CD14-positive monocyte (primary cell): ENCODE measurements at regions not wholly inside any gene's neighbourhood (a gene's known extent, or its start where the extent isn't known, plus 50 kb on each side); places are given as distances from the start of the nearest gene placed in this dataset.

Experiments
- DNase-seq, 3 donors: peaks; one replicate each; pipeline ENCODE4 v3.0.0-alpha.2; 2011 to 2022
- H2AFZ ChIP-seq: 2 replicates; pipeline ENCODE4 v1.6.0; 2012; ENCODE audit warnings: mild to moderate bottlenecking, low read depth, low read length, inconsistent platforms; ENCODE audit not compliant: insufficient read depth, poor library complexity, severe bottlenecking
- H3K27ac ChIP-seq, 2 donors: 1 replicate in 1 of 2; 2 replicates in 1 of 2; pipeline ENCODE4 v1.5.1; 2012 to 2013; ENCODE audit warnings: low read length in 2 of 2, control low read depth in 1 of 2, inconsistent platforms in 1 of 2, low read depth in 1 of 2, mild to moderate bottlenecking in 1 of 2
- H3K27me3 ChIP-seq, 2 donors: one replicate each; pipeline versions ENCODE4 v1.6.0 to v1.6.1; 2011 to 2013; ENCODE audit warnings: low read length in 2 of 2; ENCODE audit not compliant: control insufficient read depth in 2 of 2, insufficient read depth in 2 of 2
- H3K36me3 ChIP-seq, 2 donors: replicated peaks in 1 of 2; 1 replicate in 1 of 2; 2 replicates in 1 of 2; pipeline versions ENCODE4 v1.5.1 to v1.6.1; 2012 to 2013; ENCODE audit warnings: low read length in 2 of 2, control low read depth in 1 of 2, inconsistent platforms in 1 of 2, mild to moderate bottlenecking in 1 of 2; ENCODE audit not compliant: insufficient read depth in 2 of 2, control insufficient read depth in 1 of 2
- H3K4me1 ChIP-seq, 2 donors: 1 replicate in 1 of 2; 2 replicates in 1 of 2; pipeline versions ENCODE4 v1.5.1 to v1.6.1; 2012 to 2013; ENCODE audit warnings: low read length in 2 of 2, control low read depth in 1 of 2, inconsistent platforms in 1 of 2, mild to moderate bottlenecking in 1 of 2, moderate library complexity in 1 of 2; ENCODE audit not compliant: insufficient read depth in 2 of 2, control insufficient read depth in 1 of 2
- H3K4me2 ChIP-seq: replicated peaks from 2 replicates; pipeline ENCODE3; 2012; ENCODE audit warnings: low read length, moderate library complexity, mild to moderate bottlenecking; ENCODE audit not compliant: poor library complexity, severe bottlenecking; ENCODE audit errors: extremely low read depth
- H3K4me3 ChIP-seq, 3 experiments: fragments of 200-600 bp in 1 of 3; sonication (generic) in 1 of 3; replicated peaks in 1 of 3; 1 replicate in 2 of 3; 2 replicates in 1 of 3; pipeline ENCODE4 v1.5.1; 2011 to 2013; ENCODE audit warnings: low read length in 3 of 3, mild to moderate bottlenecking in 3 of 3, control low read depth in 2 of 3, low read depth in 2 of 3, inconsistent platforms in 1 of 3, moderate library complexity in 1 of 3
- H3K79me2 ChIP-seq: 2 replicates; pipeline ENCODE4 v1.6.0; 2012; ENCODE audit warnings: mild to moderate bottlenecking, control low read depth, inconsistent platforms, low read length, moderate library complexity; ENCODE audit not compliant: insufficient read depth
- H3K9ac ChIP-seq: 2 replicates; pipeline ENCODE4 v1.6.0; 2017; ENCODE audit warnings: low read length, mild to moderate bottlenecking; ENCODE audit not compliant: insufficient read depth, poor library complexity, severe bottlenecking
- H3K9me3 ChIP-seq, 2 donors: replicated peaks in 1 of 2; 1 replicate in 1 of 2; 2 replicates in 1 of 2; pipeline versions ENCODE4 v1.5.1 to v1.6.1; 2012 to 2013; ENCODE audit warnings: low read length in 2 of 2, control low read depth in 1 of 2; ENCODE audit not compliant: control insufficient read depth in 1 of 2, insufficient read depth in 1 of 2
- H4K20me1 ChIP-seq: 2 replicates; pipeline ENCODE4 v1.6.0; 2012; ENCODE audit warnings: mild to moderate bottlenecking, low read length, control low read depth, moderate library complexity; ENCODE audit not compliant: insufficient read depth
- H3K27ac Mint-ChIP-seq, 7 donors: one replicate each; pipeline ENCODE4 v1.8.0; 2020; ENCODE audit warnings: mild to moderate bottlenecking in 7 of 7, mixed read lengths in 7 of 7, moderate library complexity in 6 of 7, inconsistent platforms in 2 of 7
- H3K27me3 Mint-ChIP-seq, 3 donors: one replicate each; pipeline ENCODE4 v1.8.0; 2021 to 2022; ENCODE audit warnings: low read depth in 3 of 3, mild to moderate bottlenecking in 3 of 3, mixed read lengths in 3 of 3, moderate library complexity in 3 of 3, inconsistent platforms in 1 of 3
- H3K36me3 Mint-ChIP-seq, 2 donors: one replicate each; pipeline ENCODE4 v1.8.0; 2020; ENCODE audit warnings: mixed read lengths in 2 of 2, inconsistent platforms in 1 of 2, mild to moderate bottlenecking in 1 of 2
- H3K4me1 Mint-ChIP-seq: one replicate; pipeline ENCODE4 v1.8.0; 2020; ENCODE audit warnings: mild to moderate bottlenecking, mixed read lengths
- H3K4me3 Mint-ChIP-seq, 2 donors: one replicate each; pipeline ENCODE4 v1.8.0; 2020; ENCODE audit warnings: mild to moderate bottlenecking in 2 of 2, mixed read lengths in 2 of 2, moderate library complexity in 1 of 2
- H3K9me3 Mint-ChIP-seq, 7 donors: one replicate each; pipeline ENCODE4 v1.8.0; 2020 to 2022; ENCODE audit warnings: mixed read lengths in 7 of 7, mild to moderate bottlenecking in 6 of 7, moderate library complexity in 6 of 7, inconsistent platforms in 2 of 7
- WGBS: methylation state at CpG from one replicate; pipeline ENCODE4 v1.1.5; 2013; ENCODE audit warnings: missing lambda C conversion rate; ENCODE audit not compliant: insufficient coverage; 5-methylcytosine and 5-hydroxymethylcytosine counted together
- intact Hi-C, 2 donors: fragments of 100-400 bp; cut with micrococcal nuclease; formaldehyde crosslinking; loops; one replicate each; pipeline versions ENCODE4 v1.15.0 to v1.15.1; 2023
- TF ChIP-seq, protein P1 (sequence below): fragments of 200-600 bp; IDR thresholded peaks from one replicate; pipeline ENCODE4 v1.8.0; 2022; ENCODE audit warnings: antibody characterized with exemption, mild to moderate bottlenecking

GRCh38 chr15:68501259-68501591, 69.3 kb upstream of the ITGA11 start:
- TF ChIP-seq, protein P1, sequence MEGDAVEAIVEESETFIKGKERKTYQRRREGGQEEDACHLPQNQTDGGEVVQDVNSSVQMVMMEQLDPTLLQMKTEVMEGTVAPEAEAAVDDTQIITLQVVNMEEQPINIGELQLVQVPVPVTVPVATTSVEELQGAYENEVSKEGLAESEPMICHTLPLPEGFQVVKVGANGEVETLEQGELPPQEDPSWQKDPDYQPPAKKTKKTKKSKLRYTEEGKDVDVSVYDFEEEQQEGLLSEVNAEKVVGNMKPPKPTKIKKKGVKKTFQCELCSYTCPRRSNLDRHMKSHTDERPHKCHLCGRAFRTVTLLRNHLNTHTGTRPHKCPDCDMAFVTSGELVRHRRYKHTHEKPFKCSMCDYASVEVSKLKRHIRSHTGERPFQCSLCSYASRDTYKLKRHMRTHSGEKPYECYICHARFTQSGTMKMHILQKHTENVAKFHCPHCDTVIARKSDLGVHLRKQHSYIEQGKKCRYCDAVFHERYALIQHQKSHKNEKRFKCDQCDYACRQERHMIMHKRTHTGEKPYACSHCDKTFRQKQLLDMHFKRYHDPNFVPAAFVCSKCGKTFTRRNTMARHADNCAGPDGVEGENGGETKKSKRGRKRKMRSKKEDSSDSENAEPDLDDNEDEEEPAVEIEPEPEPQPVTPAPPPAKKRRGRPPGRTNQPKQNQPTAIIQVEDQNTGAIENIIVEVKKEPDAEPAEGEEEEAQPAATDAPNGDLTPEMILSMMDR, result no peak
- H3K9me3 Mint-ChIP-seq, result no peaks in the 10 kb centered on the region
- H3K4me2 ChIP-seq, result no peak overlapping the region
- H2AFZ ChIP-seq, result no peak overlapping the region
- H3K27me3 Mint-ChIP-seq, result peaks cover 2 to 9% (median 6%) of the 10 kb centered on the region in 3 donors
- H3K27me3 ChIP-seq, result no peaks in the 10 kb centered on the region
- intact Hi-C loops, result no loop called here
- no peak overlapping the region for H3K4me3 ChIP-seq
- H3K27ac ChIP-seq, result no peak overlapping the region
- H4K20me1 ChIP-seq, result no peaks in the 10 kb centered on the region
- H3K79me2 ChIP-seq, result no peaks in the 10 kb centered on the region
- no peaks in the 10 kb centered on the region for H3K9me3 ChIP-seq
- DNase-seq, result no peak
- H3K4me3 Mint-ChIP-seq, result no peak overlapping the region
- H3K36me3 ChIP-seq, result no peaks in the 10 kb centered on the region
- no peak overlapping the region for H3K9ac ChIP-seq
- H3K36me3 Mint-ChIP-seq, result no peaks in the 10 kb centered on the region
- H3K27ac Mint-ChIP-seq, result no peak overlapping the region
- peaks cover 4% of the 10 kb centered on the region for H3K4me1 Mint-ChIP-seq
- no peaks in the 10 kb centered on the region for H3K4me1 ChIP-seq
- 100% methylated on average over 1 of the region's 4 CpGs for WGBS

GRCh38 chr15:68501616-68502015, 69.7 kb upstream of the ITGA11 start:
- Histone ChIP-seq H3K9me3 (no peaks in the 10 kb centered on the region), H4K20me1 (no peaks in the 10 kb centered on the region), H3K79me2 (no peaks in the 10 kb centered on the region), H3K4me2 (no peak overlapping the region), H3K4me1 (no peaks in the 10 kb centered on the region), H3K36me3 (no peaks in the 10 kb centered on the region), H3K9ac (no peak overlapping the region), H3K27me3 (no peaks in the 10 kb centered on the region), H3K4me3 (no peak overlapping the region), H3K27ac (no peak overlapping the region), H2AFZ (no peak overlapping the region)
- no peak for DNase-seq
- peaks cover 4% of the 10 kb centered on the region for H3K4me1 Mint-ChIP-seq
- peaks cover 2 to 9% (median 6%) of the 10 kb centered on the region in 3 donors for H3K27me3 Mint-ChIP-seq
- H3K36me3 Mint-ChIP-seq, result no peaks in the 10 kb centered on the region
- whole genome bisulfite sequencing, result 100% methylated on average over 1 of the region's 2 CpGs
- H3K9me3 Mint-ChIP-seq, result no peaks in the 10 kb centered on the region
- no peak overlapping the region for H3K4me3 Mint-ChIP-seq
- TF ChIP-seq, protein P1, result no peak
- intact Hi-C loops, result no loop called here
- no peak overlapping the region for H3K27ac Mint-ChIP-seq
